HUES64 (cell line): ENCODE measurements at regions not wholly inside any gene's neighbourhood (a gene's known extent, or its start where the extent isn't known, plus 50 kb on each side); places are given as distances from the start of the nearest gene placed in this dataset.

Source experiments
- H3K27ac ChIP-seq: 2 replicates; pipeline ENCODE4 v1.7.0; 2013; ENCODE audit warnings: low read depth, low read length, inconsistent platforms
- H3K27me3 ChIP-seq: 2 replicates; pipeline ENCODE4 v1.6.1; 2013; ENCODE audit warnings: mild to moderate bottlenecking, low read length; ENCODE audit not compliant: insufficient read depth
- H3K36me3 ChIP-seq: 2 replicates; pipeline ENCODE4 v1.6.1; 2013; ENCODE audit warnings: mild to moderate bottlenecking, low read length; ENCODE audit not compliant: insufficient read depth
- H3K4me1 ChIP-seq: 2 replicates; pipeline ENCODE4 v1.6.1; 2013; ENCODE audit warnings: mild to moderate bottlenecking, low read length, moderate library complexity; ENCODE audit not compliant: insufficient read depth
- H3K4me3 ChIP-seq: 2 replicates; pipeline ENCODE4 v1.5.1; 2013; ENCODE audit warnings: mild to moderate bottlenecking, low read length, moderate library complexity
- H3K9ac ChIP-seq: 2 replicates; pipeline ENCODE4 v1.6.1; 2013; ENCODE audit warnings: mild to moderate bottlenecking, low read depth, low read length
- H3K9me3 ChIP-seq: 2 replicates; pipeline ENCODE4 v1.6.1; 2013; ENCODE audit warnings: low read depth, low read length; ENCODE audit not compliant: insufficient read depth
- WGBS: fragments of 150-250, 120-280 bp; methylation state at CpG from one replicate; pipeline ENCODE4 v1.1.7; 2013; ENCODE audit warnings: missing lambda C conversion rate; 5-methylcytosine and 5-hydroxymethylcytosine counted together

DNA sequence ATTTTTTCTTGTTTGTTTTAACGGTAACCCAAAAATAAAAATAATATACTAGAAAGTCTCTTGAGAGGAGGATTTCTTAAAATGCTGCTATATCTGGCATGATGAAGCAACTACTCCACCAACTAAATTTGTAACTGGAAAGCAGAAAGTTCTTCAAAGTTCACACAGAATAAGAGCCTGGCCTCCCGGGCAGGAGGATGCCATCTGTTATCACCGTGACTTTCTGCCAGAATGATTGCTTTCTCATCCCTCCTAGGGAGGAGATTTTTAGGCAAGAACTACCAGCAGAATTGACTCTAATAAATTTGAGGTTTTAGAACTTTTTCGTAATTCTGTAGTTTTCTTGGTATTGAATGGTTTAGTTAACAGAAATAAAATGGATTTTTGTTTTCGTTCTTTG is 464.6 kb upstream of the ACTBL2 start:
- Histone ChIP-seq H3K36me3 (no peaks in the 10 kb centered on the region), H3K4me1 (peaks cover 10% of the 10 kb centered on the region), H3K9me3 (no peaks in the 10 kb centered on the region), H3K27ac (no peak overlapping the region), H3K9ac (no peak overlapping the region), H3K4me3 (no peak overlapping the region), H3K27me3 (no peaks in the 10 kb centered on the region)
- 90% methylated on average over 4 of the region's 5 CpGs for WGBS

GRCh38 chr5:57940879-57941278 is 458.3 kb upstream of the ACTBL2 start:
- Histone ChIP-seq H3K36me3 (no peaks in the 10 kb centered on the region), H3K27me3 (no peaks in the 10 kb centered on the region), H3K9ac (no peak overlapping the region), H3K27ac (no peak overlapping the region), H3K9me3 (no peaks in the 10 kb centered on the region), H3K4me3 (no peak overlapping the region), H3K4me1 (no peaks in the 10 kb centered on the region)
- WGBS, result 96% methylated on average over 3 of the region's 3 CpGs

DNA sequence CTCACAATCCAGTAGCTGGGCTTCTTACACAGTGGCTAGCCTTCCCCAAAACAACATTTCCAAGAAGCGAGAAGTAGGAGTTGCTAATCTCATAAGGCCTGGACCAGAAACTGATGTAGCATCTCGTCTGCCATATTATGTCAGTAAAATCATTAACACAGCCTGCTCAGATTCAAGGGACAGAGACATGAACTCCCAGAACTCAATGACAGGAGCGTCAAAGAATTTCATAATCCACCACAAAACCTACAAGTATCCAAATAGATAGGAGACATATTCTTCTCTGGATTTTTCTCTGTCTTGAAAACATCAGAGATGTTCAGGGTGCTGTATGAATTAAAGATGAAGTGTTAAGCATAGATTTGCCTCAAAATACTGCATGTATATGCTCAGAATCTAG is 457.6 kb upstream of the ACTBL2 start:
- Histone ChIP-seq H3K4me3 (no peak overlapping the region), H3K9ac (no peak overlapping the region), H3K4me1 (no peaks in the 10 kb centered on the region), H3K9me3 (no peaks in the 10 kb centered on the region), H3K27ac (no peak overlapping the region), H3K36me3 (no peaks in the 10 kb centered on the region), H3K27me3 (no peaks in the 10 kb centered on the region)
- WGBS, result 98% methylated on average over 3 of the region's 3 CpGs

DNA sequence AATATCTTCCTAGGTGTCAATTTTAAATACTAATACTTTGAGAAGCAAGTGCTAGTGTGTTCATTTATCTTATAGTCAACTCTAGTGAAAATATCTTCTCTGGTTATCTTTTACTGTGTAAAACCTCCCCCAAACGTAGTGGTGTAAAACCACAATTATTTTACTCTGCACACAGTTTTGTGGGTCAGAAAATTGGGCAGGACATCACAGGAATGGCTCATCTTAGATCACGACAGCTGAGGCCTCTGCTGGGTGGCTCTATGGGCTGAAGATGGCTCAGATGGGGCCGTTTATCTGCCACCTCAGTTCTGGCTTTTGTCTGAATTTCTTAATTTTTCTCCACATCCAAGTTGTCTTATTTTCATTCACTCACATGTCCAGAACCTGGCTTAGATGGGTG is 457.2 kb upstream of the ACTBL2 start:
- Histone ChIP-seq H3K27ac (no peak overlapping the region), H3K27me3 (no peaks in the 10 kb centered on the region), H3K4me3 (no peak overlapping the region), H3K9ac (no peak overlapping the region), H3K36me3 (no peaks in the 10 kb centered on the region), H3K9me3 (no peaks in the 10 kb centered on the region), H3K4me1 (no peaks in the 10 kb centered on the region)
- WGBS, result 63% methylated on average over 3 of the region's 3 CpGs

DNA sequence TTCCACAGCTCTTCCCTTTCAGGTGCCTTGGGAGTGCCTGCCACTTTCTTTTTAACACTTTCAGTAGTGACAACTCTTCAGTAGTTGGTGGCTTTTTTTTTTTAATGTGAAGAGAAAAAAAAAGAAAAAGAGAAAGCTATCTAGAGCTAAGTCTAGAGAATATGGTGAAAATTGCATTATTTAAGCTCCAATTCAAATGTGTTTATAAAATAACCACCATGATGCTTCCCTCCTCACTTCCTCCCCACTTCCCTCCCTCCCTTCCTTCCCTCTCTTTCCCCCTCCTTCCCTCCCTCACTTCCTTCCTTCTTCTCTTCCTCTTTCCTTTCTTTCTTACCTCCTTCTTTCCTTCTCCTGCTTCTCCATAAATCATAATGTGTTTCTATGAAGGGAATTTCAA is 456.7 kb upstream of the ACTBL2 start:
- Histone ChIP-seq H3K4me1 (no peaks in the 10 kb centered on the region), H3K36me3 (no peaks in the 10 kb centered on the region), H3K9ac (no peak overlapping the region), H3K4me3 (no peak overlapping the region), H3K27me3 (no peaks in the 10 kb centered on the region), H3K9me3 (no peaks in the 10 kb centered on the region), H3K27ac (no peak overlapping the region)

GRCh38 chr5:57938174-57938557 is 455.6 kb upstream of the ACTBL2 start:
- Histone ChIP-seq H3K4me3 (no peak overlapping the region), H3K9ac (no peak overlapping the region), H3K4me1 (no peaks in the 10 kb centered on the region), H3K27ac (no peak overlapping the region), H3K9me3 (no peaks in the 10 kb centered on the region), H3K36me3 (no peaks in the 10 kb centered on the region), H3K27me3 (no peaks in the 10 kb centered on the region)

- H3K9me3 ChIP-seq, result no peaks in the 10 kb centered on the region
- no peaks in the 10 kb centered on the region for H3K36me3 ChIP-seq
- H3K4me1 ChIP-seq, result no peaks in the 10 kb centered on the region
- no peaks in the 10 kb centered on the region for H3K27me3 ChIP-seq
- whole genome bisulfite sequencing, result 96% methylated on average over 3 of the region's 4 CpGs
- no peak overlapping the region for H3K9ac ChIP-seq
- H3K27ac ChIP-seq, result no peak overlapping the region
- H3K4me3 ChIP-seq, result no peak overlapping the region
Measured at GRCh38 chr5:57937501-57938173, 455.0 kb upstream of the ACTBL2 start.

GRCh38 chr5:57937025-57937424 is 454.4 kb upstream of the ACTBL2 start:
- Histone ChIP-seq H3K27ac (no peak overlapping the region), H3K4me1 (no peaks in the 10 kb centered on the region), H3K9ac (no peak overlapping the region), H3K27me3 (no peaks in the 10 kb centered on the region), H3K36me3 (no peaks in the 10 kb centered on the region), H3K4me3 (no peak overlapping the region), H3K9me3 (no peaks in the 10 kb centered on the region)
- WGBS, result 91% methylated on average over 3 of the region's 3 CpGs

DNA sequence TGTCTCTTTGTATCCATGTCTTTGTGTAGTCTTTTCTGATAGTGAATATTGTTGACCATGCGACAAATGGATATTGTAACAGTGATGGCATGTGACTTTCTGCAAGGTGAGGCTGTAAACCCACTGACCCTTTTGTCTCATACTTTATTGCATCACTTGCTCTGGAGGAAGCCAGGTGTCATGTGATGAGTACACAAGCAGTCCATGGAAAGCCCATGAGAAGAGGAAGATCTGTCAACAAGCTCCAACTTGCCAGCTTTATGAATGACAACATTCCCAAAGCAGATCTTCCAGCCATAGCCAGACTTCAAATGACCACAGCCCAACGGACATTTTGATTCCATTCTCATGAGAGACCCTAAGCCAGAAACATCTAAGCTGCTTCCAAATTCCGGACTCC is 450.1 kb upstream of the ACTBL2 start:
- H3K36me3 ChIP-seq, result no peaks in the 10 kb centered on the region
- no peak overlapping the region for H3K9ac ChIP-seq
- no peak overlapping the region for H3K4me3 ChIP-seq
- WGBS, result 65% methylated on average over 3 of the region's 3 CpGs
- H3K27ac ChIP-seq, result no peak overlapping the region
- H3K27me3 ChIP-seq, result no peaks in the 10 kb centered on the region
- no peaks in the 10 kb centered on the region for H3K9me3 ChIP-seq
- no peaks in the 10 kb centered on the region for H3K4me1 ChIP-seq

GRCh38 chr5:57931807-57932206 is 449.2 kb upstream of the ACTBL2 start:
- no peak overlapping the region for H3K27ac ChIP-seq
- H3K9me3 ChIP-seq, result no peaks in the 10 kb centered on the region
- no peaks in the 10 kb centered on the region for H3K27me3 ChIP-seq
- H3K9ac ChIP-seq, result no peak overlapping the region
- H3K4me3 ChIP-seq, result no peak overlapping the region
- H3K36me3 ChIP-seq, result no peaks in the 10 kb centered on the region
- WGBS, result no CpG with 5 or more reads among the region's 1 CpG
- H3K4me1 ChIP-seq, result no peaks in the 10 kb centered on the region

- Histone ChIP-seq H3K27ac (no peak overlapping the region), H3K36me3 (no peaks in the 10 kb centered on the region), H3K27me3 (no peaks in the 10 kb centered on the region), H3K9me3 (no peaks in the 10 kb centered on the region), H3K4me3 (no peak overlapping the region), H3K9ac (no peak overlapping the region), H3K4me1 (no peaks in the 10 kb centered on the region)
Measured at GRCh38 chr5:57931352-57931751, 448.7 kb upstream of the ACTBL2 start.

- no peak overlapping the region for H3K9ac ChIP-seq
- H3K36me3 ChIP-seq, result no peaks in the 10 kb centered on the region
- H3K9me3 ChIP-seq, result no peaks in the 10 kb centered on the region
- no peak overlapping the region for H3K4me3 ChIP-seq
- H3K27me3 ChIP-seq, result no peaks in the 10 kb centered on the region
- no peak overlapping the region for H3K27ac ChIP-seq
- H3K4me1 ChIP-seq, result no peaks in the 10 kb centered on the region
- WGBS, result 95% methylated on average over 3 of the region's 5 CpGs
Measured at GRCh38 chr5:57929271-57929670, 446.7 kb upstream of the ACTBL2 start.
